ENCODE measurements at regions not wholly inside any gene's neighbourhood (a gene's known extent, or its start where the extent isn't known, plus 50 kb on each side); places are given as distances from the start of the nearest gene placed in this dataset.
"Not testable (repeated sequence)": the region's sequence is repeated elsewhere in the genome, so short reads cannot be mapped to it uniquely, and the experiment has no call there.

DNA sequence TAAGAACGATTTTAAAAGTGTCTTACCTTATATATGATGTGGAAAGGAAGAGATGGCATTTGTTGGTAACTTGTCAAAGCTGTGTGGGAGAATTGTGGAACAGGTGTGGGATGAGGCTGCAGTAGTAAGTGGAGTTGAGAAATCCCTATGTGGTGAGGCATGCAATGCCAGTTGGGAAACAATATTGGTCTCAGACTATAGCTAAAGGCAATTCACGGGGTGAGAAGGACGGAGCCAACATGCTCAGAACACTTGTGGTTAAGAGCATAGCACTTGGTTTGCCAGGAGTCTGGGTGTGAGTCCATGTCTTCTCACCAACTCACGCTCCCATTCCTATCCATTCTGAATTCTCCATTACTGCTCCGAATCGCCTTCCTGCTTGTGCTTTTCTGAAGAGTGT lies 615.6 kb upstream of the ADAMTS9 start:
- DNase-seq = no peak

DNA sequence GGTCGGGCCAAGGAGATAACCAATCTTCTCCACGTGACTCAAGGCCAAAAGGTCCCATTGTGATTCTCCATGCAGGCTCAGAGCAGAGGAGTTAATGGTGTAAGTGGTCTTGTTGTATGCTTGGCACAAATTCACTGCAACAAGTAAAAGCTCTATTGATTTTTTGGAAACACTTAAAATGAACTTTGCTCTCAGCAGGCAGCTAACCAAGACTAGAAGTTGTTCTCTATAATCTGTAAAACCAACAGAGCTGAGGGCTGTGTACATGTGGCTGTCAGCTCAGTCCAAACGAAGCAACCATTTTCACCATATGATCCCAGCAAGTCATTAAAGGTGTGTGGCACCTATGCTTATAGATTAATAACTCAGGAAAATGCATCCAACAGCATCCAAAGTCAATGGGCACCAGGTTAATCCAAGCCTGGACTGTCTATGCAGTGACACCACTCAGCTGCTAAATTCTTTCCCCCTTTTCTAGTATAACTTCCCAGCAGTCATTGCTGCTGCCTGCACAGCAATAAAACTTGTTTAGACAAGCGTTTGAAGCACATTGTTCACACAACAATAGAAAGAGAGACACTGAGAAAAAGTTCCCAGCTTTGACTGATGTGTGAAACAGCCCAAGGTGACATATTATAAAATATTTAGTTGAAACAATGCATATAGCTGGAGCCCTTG lies 603.8 kb upstream of the ADAMTS9 start:
- DNase-seq = peak; percentile 34

DNA sequence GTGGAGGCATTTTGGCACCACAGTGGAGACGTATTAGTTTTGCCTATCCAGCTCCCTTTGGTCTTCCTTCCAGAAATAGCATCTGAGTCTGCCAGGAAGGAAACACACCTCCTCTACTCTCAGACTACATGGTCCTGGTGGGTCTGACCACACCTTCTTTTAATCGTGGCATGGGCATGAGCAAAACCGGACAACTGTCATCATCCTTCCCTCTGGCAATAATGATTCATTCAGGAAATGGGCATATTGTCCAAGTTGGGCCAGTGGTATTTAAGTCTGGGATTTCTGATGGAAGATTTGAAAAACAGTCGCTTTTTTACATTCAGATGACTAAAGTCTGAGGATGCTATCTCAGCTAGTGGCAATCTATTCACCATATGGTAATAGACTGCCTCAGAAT lies 601.0 kb upstream of the ADAMTS9 start:
- no peak for DNase-seq

- no peak for DNase-seq
Measured at GRCh38 chr3:65285956-65286355, 598.2 kb upstream of the ADAMTS9 start.

DNA sequence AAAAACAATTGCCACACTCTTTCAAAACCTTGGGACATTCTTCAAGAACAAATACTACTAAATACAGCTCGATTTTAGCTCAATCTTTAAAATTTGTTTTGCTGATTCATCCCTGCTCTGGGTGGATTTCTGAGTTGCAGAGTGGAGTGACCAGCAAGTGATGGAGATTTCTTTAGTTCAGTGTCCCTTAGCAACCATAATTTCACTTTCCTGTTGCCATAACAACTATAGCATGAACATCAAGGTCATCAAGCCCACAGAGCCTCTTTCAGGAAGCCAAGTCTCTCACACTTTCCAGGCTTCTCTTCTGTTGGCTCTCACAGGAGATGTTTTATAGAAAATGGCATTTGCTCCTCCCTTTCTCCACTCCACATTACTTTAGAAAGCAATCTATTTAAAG lies 597.2 kb upstream of the ADAMTS9 start:
- DNase-seq = no peak

DNA sequence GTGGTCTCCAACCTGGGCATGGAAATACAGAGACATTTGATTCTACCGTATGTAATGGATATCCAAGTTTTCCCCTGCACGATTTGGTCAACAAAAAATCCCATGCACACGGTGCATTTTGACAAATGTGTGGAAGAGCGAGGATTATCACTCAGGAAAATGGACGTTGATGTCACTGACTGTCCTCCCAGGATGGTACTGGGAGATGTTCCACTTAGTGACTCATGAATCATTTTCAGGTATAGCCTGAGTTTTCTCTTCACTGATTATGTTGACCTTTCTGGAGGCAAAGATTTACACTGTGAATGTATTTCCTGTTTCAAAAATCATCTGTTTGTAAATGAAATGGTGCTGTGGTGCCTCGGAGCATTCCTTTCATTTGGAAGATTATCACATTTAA lies 596.7 kb upstream of the ADAMTS9 start:
- DNase-seq = no peak

DNA sequence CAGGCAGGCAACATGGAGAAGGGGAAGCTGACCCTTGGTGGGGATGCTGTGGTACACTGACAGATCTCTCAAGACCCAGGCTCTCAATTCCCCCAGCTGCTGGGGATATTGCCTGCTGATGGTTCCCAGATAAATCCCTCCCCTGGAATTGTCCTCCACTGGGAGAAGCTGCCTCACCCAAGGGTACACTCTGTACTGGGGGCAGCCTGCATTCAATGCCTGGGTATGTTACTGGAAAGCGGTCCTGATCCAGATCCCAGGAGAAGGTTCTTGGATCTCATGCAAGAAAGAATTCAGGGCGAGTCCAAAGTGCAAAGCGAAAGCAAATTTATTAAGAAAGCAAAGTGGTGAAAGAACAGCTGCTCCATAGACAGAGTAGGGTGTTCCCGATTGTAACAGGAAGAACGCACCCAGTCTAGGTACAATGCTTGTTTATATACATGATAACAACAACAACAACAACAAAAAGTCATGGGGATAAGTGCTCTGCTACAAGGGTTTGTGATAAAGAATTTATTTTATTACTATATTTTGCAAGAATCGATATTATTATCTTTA lies 591.5 kb upstream of the ADAMTS9 start:
- DNase-seq = no peak

DNA sequence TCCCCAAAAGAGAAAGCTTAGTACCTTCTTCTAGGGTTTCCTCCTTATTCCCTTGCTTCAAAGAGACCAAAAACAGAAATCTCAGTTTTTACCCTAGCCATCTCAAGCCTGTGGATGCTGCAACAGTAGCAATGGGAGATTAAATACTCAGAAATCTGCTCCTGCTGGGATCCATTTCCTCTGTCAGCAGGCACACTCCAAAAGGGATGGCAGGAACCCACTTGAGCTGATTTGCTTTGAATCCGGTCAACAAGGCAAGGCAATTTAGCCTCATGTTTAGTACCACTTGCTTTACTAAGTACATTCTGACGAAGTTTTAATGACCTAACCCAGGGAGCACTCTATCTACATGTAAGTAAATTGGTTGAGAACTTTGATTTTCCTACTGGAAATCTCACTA lies 590.0 kb upstream of the ADAMTS9 start:
- peak; percentile 74 for DNase-seq

DNA sequence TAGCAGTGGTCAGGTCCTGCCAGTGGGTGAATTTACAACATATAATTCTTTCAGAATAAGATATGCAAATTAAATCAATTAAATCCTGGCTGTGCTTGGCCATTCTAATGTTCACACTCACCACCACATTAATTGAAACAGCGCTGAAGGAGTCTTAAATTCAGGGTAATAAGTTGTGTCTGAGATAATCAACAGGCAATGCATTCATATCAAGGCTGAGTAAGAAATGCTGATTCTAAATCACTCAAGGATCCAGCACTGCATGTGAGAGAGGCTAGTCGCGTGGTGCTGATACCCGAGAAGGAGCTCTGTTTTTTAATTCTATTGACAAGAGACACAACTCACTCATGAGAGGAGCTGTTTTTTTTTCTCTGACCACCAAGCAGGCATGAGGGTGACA lies 588.8 kb upstream of the ADAMTS9 start:
- no peak for DNase-seq

- DNase-seq = no peak
Measured at GRCh38 chr3:65268426-65268825, 580.6 kb upstream of the ADAMTS9 start.

GRCh38 chr3:65265942-65266590 lies 578.3 kb upstream of the ADAMTS9 start:
- DNase-seq = no peak

- DNase-seq = no peak
Measured at GRCh38 chr3:65265511-65265910, 577.7 kb upstream of the ADAMTS9 start.

GRCh38 chr3:65262548-65262947 lies 574.7 kb upstream of the ADAMTS9 start:
- no peak for DNase-seq

- no peak for DNase-seq
Measured at GRCh38 chr3:65259946-65260345, 572.1 kb upstream of the ADAMTS9 start.

DNA sequence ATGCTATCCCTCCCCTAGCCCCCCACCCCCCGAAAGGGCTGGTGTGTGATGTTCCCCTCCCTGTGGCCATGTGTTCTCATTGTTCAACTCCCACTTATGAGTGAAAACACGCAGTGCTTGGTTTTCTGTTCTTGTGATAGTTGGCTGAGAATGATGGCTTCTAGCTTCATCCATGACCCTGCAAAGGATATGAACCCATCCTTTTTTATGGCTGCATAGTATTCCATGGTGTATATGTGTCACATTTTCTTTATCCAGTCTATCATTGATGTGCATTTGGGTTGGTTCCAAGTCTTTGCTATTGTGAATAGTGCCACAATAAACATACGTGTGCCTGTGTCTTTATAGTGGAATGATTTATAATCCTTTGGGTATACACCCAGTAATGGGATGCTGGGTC lies 565.1 kb upstream of the ADAMTS9 start:
- not testable (repeated sequence) for DNase-seq

DNA sequence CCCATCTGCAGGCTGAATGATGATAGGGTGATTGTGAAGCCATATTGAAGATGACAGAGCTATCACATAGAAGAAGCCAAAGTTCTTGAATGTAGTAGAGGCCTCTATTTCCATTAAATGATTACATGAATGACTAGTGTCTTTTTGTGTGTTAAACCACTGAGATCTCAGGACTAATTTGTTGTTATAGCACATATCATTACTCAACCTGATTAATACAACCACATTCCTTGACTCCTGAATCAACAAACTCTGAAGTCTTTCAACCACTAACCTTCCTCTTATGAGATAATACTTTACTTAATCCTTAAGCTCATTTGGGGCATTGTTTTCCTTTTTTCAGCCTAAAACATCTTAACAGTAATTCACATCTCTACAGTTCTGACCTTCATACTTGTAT lies 564.5 kb upstream of the ADAMTS9 start:
- DNase-seq = no peak

DNA sequence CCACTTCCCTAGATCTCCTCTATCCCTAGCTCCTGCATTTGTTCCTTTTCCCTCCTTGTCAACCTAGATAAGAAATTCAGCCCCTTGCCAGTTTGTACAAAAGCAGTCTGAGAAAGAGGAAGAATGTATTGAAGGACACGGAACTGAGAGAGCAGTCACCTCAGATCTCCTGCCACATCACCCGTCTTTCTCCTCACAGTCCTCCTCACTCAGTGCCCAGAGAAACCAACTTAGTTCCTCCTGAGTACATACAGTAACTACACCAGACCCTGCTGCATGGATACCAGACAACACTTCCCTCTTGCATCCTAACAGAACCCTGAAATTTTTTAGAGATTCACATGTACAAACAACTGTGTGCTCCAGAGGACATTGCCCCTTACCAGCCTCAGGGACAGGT lies 563.6 kb upstream of the ADAMTS9 start:
- DNase-seq = no peak

GRCh38 chr3:65246561-65246960 lies 558.8 kb upstream of the ADAMTS9 start:
- no peak for DNase-seq

- DNase-seq = no peak
Measured at GRCh38 chr3:65245133-65246063, 557.6 kb upstream of the ADAMTS9 start.

DNA sequence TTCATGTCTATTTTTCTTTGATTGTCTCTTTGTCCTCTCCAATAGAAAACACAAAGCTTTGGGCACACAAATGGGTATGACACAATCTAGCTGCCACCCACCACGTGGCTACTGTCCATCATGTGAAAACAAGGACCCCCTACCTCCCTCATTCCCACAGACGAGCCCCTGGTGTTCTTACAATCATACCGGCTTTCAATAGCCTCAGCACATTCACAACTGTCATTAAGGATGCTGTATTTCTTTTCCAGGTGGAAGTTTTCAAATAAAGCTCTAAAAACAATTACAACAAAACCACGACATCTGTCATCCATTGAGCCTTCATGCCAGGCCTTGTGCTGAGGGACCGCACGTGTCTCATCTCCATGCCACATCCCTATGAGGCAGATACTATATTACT lies 552.6 kb upstream of the ADAMTS9 start:
- DNase-seq = no peak

DNA sequence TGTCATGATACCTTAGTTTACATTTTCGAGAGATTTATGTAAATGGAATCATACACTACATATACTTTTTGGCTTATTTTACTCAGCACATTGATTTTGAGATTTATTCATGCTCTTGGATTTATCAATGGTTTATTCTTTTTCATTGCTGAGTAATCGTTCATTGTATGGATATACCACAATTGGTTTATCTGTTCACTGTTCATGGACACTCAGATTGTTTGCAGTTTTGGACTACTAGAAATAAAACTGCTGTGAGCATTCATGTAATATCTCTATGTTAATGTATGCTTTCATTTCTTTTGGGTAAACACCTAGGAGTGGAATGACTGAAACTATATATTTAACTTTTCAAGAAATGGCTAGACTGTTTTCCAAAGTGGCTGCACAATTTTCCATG lies 550.9 kb upstream of the ADAMTS9 start:
- no peak for DNase-seq

- DNase-seq = no peak
Measured at GRCh38 chr3:65234499-65234898, 546.7 kb upstream of the ADAMTS9 start.

DNA sequence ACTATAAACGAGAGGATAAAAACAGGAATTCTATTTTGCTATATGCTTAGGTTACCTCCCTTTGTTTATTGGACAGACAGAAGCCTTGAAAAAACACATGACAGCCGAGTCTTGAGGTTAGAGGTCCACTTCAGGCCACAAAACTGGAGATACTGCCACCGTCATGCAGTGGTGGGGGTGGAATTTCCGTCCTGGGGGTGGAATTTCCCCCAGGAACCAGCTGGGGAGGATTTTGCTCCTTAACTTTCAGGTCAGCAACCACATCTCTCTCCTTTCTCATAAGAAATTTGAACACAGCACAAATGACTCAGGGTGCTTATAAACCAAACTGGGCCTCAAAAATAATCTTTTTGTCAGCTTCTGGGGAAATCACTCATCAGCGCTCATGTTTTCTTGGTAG lies 545.8 kb upstream of the ADAMTS9 start:
- DNase-seq = no peak

DNA sequence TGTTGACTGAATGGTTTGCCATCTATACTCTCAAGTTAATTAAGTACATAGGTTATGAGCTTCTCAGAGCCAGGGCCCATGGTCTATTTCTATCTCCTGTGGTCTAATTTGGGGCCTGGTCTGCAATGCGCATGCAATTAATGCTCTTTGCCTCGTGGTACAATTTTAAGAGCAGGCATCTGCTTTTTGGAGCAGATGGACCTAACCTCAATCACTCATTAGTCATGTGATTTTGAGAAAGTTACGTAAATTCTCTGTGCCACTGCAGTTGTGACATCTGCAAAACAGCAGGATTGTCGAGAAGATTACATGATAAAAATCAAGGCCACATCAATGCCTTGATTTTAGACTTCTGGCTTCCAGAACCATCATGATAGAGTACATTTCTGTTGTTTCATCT lies 543.7 kb upstream of the ADAMTS9 start:
- no peak for DNase-seq

Data from DMS79 (cell line).